NCI-H2196 (cell line): ENCODE measurements at regions not wholly inside any gene's neighbourhood (a gene's known extent, or its start where the extent isn't known, plus 50 kb on each side); places are given as distances from the start of the nearest gene placed in this dataset.

Source experiments
- DNase-seq: peaks from one replicate; lab custom pipeline; 2025; ENCODE audit not compliant: unreplicated experiment; lab: John Stamatoyannopoulos, UW

DNA sequence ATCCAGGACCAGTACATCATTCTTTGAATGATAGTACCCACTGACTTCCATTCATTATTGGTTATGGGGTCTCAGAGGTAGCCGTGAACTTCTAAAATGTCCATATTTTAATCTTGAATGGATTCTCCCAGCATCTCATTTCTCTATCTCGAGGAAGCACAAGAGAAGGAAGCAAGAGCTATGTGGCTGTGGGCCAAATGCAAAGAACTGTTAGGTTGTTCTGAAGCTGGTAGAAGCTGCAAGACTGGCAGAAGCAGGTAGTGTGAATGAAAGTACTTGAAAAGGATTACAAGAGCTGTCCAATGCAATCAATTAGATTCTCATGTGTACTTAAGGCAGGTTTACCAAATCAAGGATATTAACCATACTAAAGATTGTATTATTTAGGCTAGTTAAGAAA lies 1131.8 kb downstream of the GRIK2 start:
- no peak for DNase-seq

DNA sequence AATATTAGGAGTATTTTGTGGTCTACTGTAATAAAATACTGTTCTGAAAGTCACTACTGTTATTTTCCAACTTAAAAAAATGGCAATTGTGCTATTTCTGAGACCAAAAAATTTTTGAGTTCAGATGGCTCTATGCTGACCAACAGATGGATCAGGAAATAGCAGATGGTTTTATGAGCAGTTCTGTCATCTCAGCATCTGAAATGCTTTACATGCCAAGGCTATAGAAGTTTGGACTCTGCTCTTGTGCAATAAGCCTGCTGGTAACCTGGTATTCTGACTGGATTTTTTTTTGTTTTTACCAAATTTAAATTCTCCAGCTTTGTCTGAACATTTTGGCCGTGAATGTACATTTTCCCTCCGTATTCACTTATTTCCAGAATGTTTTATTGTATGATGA lies 1127.5 kb downstream of the GRIK2 start:
- no peak for DNase-seq

GRCh38 chr6:102517506-102517905 lies 1124.0 kb downstream of the GRIK2 start:
- DNase-seq: no peak

- no peak for DNase-seq
These were observed 1108.1 kb downstream of the GRIK2 start for GRCh38 chr6:102501615-102502014.

DNA sequence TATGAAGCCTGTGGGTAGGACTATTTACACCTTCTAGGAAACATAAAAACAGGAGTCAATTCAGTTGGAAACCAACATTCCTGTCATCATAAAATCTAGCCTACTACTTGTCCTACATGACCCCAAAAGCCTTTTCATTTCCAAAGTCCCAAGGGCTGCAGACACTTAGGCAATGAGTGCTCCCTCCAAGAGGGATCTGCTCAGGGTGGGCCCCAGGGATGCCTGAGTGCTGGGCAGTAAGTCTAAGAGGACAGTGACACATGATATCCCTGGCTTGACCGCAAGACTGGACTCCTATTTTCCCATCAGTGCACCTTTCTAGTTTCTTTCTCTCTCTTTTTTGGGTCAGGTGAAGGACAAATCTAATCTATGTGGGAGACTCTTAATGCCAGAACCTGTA lies 1101.3 kb downstream of the GRIK2 start:
- DNase-seq: no peak

GRCh38 chr6:102493485-102493884 lies 1100.0 kb downstream of the GRIK2 start:
- DNase-seq: no peak

GRCh38 chr6:102488729-102489128 lies 1095.2 kb downstream of the GRIK2 start:
- DNase-seq: no peak

DNA sequence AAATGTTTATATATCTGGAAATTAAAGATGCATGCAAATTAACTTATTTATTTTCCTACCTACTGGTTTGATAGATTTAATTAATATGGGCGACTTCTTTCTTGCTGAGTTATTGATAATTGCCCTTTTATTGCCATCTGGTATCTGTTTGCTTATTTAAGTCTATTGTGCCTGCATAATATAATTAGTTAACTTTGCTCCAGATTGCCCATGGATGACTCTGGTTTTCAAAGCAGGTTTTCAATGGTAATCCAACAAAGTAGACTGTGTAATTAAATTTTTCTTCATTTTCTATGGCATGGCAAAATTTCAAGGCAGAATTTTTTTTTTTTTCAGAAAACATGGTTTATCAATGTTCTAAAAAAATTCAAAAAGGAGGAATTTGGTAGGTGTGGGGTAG lies 1092.0 kb downstream of the GRIK2 start:
- DNase-seq: no peak

DNA sequence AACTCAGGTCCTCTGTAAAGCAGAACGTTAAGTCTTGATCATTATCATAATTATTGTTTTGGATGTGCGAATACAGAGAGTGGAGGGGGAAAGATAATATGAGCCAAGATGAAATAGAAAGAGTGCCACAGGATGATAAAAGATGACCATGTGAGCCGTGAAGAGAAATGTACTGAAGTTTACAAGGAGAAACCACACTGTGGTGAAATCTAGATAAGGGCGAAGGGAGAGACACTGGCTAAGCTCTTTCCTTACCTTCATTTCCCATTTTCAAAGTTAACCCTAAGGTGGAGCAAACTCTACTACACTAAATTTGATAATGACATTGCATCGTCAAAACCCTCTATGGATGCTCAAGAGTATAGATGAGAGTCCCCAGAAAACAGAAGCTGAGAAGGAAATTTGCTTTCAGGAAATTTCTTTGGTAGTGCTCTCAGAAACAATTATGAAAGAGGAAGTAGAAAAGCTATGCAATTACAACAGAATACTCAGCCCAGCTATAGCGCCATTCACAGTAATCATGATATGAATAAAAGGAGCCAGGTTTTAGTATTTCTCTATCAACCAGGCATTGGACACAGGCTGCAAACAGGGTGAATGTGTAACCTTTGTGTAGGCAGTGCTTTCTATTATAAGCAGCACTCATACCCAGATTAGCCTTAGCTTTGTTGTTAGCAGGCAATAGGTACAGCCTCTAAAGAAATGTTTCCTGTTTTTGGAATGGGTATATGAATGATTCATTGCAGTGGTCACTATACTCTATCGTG lies 1080.7 kb downstream of the GRIK2 start:
- no peak for DNase-seq

GRCh38 chr6:102458990-102459389 lies 1065.5 kb downstream of the GRIK2 start:
- DNase-seq: no peak

DNA sequence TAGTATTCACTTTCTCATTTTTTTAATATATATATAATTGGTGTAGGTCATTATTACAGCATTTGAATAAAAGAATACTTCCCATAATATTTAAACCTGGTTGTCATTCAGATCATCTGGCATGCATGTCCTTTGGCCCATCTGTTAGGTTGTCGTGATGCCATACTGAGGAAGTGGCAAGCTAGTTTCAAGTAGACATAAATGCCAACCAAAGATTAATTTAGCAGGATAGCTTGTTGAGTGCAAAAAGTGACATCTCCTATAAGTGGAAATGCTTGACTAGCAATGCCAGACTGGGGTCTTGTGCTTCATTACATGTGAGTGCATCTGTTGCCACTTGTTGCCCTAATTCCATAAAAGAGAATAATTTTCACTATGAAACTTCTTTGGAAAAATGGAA lies 1044.7 kb downstream of the GRIK2 start:
- no peak for DNase-seq

DNA sequence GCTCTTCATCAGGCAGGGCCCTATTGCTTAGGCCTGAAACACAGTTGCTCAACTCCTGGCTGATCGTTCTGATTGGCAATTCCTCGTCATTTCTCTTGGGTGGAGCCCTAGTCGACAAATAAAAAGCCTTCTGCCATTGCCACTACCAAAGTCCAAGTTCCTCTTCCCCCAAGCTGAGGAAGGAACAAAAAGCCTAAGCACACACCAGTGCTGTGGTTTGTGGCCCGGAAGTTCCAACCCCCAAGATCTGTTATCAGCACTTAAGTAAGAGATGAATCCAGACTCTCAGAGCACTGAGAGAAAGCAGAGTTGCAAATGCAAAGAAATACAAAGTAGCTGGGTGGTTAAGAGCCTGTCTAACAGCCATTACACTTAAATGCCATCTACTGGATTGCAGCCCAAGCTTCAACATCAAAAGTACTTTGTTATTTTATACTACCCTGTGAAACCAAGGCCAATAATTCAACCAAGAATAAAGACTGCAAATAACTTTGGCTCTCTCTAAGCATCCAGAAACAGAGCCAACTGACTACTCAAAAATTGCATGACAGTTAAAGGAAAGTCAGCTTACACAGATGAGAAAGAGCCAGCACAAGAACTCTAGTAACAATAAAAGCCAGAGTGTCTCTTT lies 1024.0 kb downstream of the GRIK2 start:
- DNase-seq: no peak

DNA sequence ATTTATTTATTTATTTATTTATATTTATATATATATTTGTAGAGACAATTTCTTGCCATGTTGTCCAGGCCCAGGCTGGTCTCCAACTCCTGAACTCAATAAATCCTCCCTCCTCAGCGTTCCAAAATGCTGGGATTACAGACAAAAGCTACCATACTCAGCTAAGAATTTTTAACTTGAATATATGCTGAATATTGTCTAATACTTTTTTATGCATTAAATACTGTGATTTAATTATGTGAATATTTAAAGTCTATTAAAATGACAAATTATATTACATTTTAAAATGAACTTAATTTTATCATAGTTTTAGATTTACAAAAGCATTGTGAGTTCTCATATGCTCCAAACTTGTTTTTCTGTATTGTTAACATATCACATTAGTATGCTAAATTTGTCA lies 1022.4 kb downstream of the GRIK2 start:
- no peak for DNase-seq

GRCh38 chr6:102411796-102412195 lies 1018.3 kb downstream of the GRIK2 start:
- no peak for DNase-seq

DNA sequence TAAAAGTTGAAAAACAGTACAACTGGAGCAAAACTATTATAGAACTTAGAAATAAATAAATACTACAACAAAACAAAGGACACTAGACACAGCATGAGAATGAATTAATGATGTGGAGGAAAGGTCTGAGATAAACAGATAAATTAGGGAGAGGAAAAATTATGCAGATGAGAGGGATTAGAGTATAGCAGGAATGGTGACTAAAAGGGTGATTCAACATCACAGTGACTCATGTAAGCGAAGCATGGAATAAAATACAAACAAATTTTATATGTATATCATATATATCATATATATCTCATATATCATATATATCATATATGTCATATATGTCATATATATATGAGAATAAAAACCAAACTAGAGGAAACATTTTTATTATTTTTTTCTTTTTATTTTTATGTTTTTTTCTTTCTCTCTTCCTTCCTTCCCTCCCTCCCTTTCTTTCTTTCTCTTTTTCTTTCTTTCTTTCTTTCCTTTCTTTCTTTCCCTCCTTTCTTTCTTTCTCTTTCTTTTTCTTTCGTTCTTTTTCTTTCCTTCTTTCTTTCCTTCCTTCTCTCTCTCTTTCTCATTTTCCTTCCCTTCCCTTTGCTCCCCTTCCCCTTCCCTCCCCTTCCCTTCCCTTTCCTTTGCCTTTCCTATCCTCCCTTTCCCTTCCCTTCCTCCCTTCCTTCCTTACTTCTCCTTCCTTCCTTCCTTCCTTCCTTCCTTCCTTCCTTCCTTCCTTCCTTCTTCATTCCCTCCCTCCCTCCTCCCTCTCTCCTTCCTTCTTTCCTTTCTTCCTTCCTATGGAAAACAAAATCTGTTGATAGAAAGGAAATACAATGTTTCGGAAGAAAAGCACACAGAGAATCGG lies 1014.6 kb downstream of the GRIK2 start:
- DNase-seq: no peak

GRCh38 chr6:102405860-102406259 lies 1012.4 kb downstream of the GRIK2 start:
- DNase-seq: no peak

DNA sequence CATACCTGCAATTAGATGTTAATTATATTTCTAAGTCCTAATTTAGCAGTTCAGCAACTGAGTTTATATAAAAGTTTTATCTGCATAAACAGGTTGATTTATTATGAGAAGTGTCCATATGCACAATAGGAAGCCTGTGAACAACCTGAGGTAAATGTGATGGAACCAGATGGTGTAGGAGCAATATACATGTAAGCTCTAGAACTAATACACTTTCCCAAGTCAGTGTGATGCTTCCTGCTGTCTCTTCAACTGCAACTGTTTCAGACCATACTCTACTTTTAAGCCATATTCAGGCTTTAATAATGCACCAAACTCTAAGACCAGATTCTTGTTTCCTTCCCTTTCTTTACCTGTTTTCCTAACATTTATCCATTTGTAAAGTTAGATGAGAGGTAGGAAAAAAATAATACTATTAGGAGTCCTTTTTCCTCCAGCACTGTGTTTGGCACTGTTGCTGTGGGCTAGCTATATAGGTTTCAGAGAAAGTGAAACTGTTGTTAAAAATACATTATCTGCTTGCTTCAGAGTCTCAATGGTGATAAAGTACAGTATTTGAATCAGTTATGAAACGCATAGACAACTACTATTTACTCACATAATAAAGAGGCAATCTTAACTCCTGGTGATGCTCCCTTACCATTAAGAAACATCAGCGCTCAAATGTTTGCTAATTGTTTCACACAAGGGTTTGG lies 1009.3 kb downstream of the GRIK2 start:
- no peak for DNase-seq

DNA sequence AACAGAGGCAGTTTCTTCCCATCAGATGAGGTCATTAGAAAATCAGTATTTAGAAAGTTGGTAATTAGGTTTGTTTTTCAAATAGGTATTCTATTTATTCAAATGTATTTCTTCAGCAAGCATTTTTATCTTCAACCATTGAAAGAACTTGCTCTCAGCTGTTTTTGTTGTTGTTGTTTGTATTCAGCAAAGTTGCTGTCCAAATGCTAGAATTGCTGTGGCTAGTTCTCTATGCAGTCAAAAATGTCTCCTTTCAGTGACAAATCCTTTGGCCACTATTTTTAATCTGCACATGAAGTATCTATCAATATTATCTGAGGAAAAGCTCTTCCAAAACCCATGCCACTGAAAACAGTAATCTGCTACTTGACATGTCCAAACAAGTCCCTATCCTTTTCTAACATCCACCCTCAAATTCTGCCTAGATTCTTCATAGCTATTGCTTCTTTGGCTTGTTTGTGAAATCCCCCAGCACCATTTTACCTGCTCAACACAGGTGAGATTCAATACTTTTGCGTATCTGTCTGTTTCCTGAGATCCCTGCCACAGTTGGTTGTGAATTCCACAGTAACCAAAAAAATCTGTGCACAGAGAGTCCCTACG lies 1005.4 kb downstream of the GRIK2 start:
- no peak for DNase-seq

GRCh38 chr6:102390541-102390940 lies 997.0 kb downstream of the GRIK2 start:
- no peak for DNase-seq

- DNase-seq: no peak
These were observed 996.5 kb downstream of the GRIK2 start for GRCh38 chr6:102389994-102390393.
